ENCODE measurements at regions not wholly inside any gene's neighbourhood (a gene's known extent, or its start where the extent isn't known, plus 50 kb on each side); places are given as distances from the start of the nearest gene placed in this dataset.

GRCh38 chr2:2866459-2866858 lies 511.2 kb downstream of the EIPR1 start:
- DNase-seq, result no peak

- no peak for DNase-seq
Measured at GRCh38 chr2:2862386-2862785, 515.2 kb downstream of the EIPR1 start.

- DNase-seq, result no peak
Measured at GRCh38 chr2:2861666-2862240, 515.9 kb downstream of the EIPR1 start.

GRCh38 chr2:2860589-2861300 lies 516.9 kb downstream of the EIPR1 start:
- no peak for DNase-seq

- no peak for DNase-seq
Measured at GRCh38 chr2:2859732-2860131, 517.9 kb downstream of the EIPR1 start.

GRCh38 chr2:2859164-2859563 lies 518.5 kb downstream of the EIPR1 start:
- DNase-seq, result no peak

GRCh38 chr2:2856723-2857415 lies 520.7 kb downstream of the EIPR1 start:
- no peak for DNase-seq

GRCh38 chr2:2855297-2855696 lies 522.3 kb downstream of the EIPR1 start:
- no peak for DNase-seq

- no peak for DNase-seq
Measured at GRCh38 chr2:2853346-2853745, 522.3 kb upstream of the MYT1L start.

GRCh38 chr2:2851806-2852777 lies 521.0 kb upstream of the MYT1L start:
- no peak for DNase-seq

- DNase-seq, result no peak
Measured at GRCh38 chr2:2851316-2851715, 520.2 kb upstream of the MYT1L start.

- DNase-seq, result no peak
Measured at GRCh38 chr2:2850859-2851258, 519.8 kb upstream of the MYT1L start.

GRCh38 chr2:2850218-2850755 lies 519.2 kb upstream of the MYT1L start:
- no peak for DNase-seq

GRCh38 chr2:2849464-2850217 lies 518.6 kb upstream of the MYT1L start:
- no peak for DNase-seq

GRCh38 chr2:2848621-2849333 lies 517.7 kb upstream of the MYT1L start:
- no peak for DNase-seq

- DNase-seq, result no peak
Measured at GRCh38 chr2:2848198-2848597, 517.1 kb upstream of the MYT1L start.

- DNase-seq, result no peak
Measured at GRCh38 chr2:2847209-2847676, 516.2 kb upstream of the MYT1L start.

GRCh38 chr2:2846332-2847208 lies 515.5 kb upstream of the MYT1L start:
- DNase-seq, result no peak

GRCh38 chr2:2845806-2846315 lies 514.8 kb upstream of the MYT1L start:
- no peak for DNase-seq

- DNase-seq, result no peak
Measured at GRCh38 chr2:2845267-2845666, 514.2 kb upstream of the MYT1L start.

All from fibroblast of skin of right biceps (primary cell).